PC-3 (cell line): ENCODE measurements at regions not wholly inside any gene's neighbourhood (a gene's known extent, or its start where the extent isn't known, plus 50 kb on each side); places are given as distances from the start of the nearest gene placed in this dataset.

ENCODE experiments used
- CTCF ChIP-seq: fragments of 300-600 bp; sonication (generic); conservative IDR thresholded peaks from 2 replicates; pipeline ENCODE4 v1.5.1; 2017; ENCODE audit warnings: antibody characterized with exemption, low read depth, mild to moderate bottlenecking, low read length
- EZH2 ChIP-seq: fragments of 300-600 bp; sonication (generic); IDR thresholded peaks from one replicate; pipeline ENCODE4 v1.6.1; 2017; ENCODE audit warnings: antibody characterized with exemption, mild to moderate bottlenecking, low read length; ENCODE audit not compliant: unreplicated experiment

DNA sequence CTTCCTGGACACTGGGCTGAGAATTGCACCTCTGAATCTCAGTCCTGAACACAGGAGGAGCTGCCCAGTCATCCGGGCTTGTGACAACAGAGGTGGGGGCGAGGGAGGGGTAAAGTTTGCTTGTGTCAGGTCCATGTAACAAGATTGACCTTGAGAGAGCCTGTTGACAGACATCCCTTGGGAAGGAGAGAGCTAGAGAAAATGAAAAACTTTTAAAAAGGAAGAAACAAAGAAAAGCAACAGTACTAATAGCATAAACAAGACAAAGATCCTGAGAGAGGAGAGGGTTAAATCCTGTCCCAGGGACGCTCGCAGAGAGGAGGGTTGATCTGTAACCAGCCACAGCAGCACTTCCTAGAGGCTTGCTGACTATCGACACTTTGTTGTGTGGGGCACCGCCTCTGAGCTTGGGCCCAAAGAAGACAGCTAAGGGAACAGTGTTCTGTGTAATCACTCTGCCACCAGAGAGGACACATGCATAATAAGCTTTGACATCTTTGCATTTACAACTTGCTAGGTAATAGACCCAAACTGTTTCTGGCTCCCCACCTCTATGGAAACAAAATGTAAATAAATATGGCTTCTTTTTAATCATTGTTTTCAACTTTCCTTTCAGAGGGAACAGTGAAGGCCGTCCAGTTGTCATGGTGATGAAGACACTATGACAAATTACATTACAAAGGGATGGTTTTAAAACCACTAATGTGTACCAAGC lies 363.7 kb downstream of the CSNK1G3 start:
- TF ChIP-seq CTCF: no peak
- no peak for TF ChIP-seq EZH2
